IMR-90 (cell line): ENCODE measurements at regions not wholly inside any gene's neighbourhood (a gene's known extent, or its start where the extent isn't known, plus 50 kb on each side); places are given as distances from the start of the nearest gene placed in this dataset.

ENCODE experiments used
- ATAC-seq: fragments of 200-7000 bp; cut with Tn5 transposase; 2 replicates; pipeline ENCODE4 v1.9.1; 2020; ENCODE audit warnings: low read depth, mild to moderate bottlenecking, moderate library complexity
- BruUV-seq: library from RNA; stranded (reverse); fragments of 400-500 nt; replicated peaks from 2 replicates; lab custom pipeline; 2021; lab: Mats Ljungman, UMichigan
- CTCF ChIA-PET: fragments of 300-600 bp; formaldehyde crosslinking; extraction: SDS; loops from one replicate; lab custom pipeline; 2021; ENCODE audit warnings: antibody characterized with exemption; lab: Yijun Ruan, JAX
- POLR2A ChIA-PET: fragments of 300-600 bp; sonication (Branson Sonifier 250); formaldehyde crosslinking; loops from one replicate; lab custom pipeline; 2022; ENCODE audit warnings: antibody characterized with exemption; ENCODE audit not compliant: unreplicated experiment; lab: Charles Lee
- DNase-seq: peaks from one replicate; pipeline ENCODE4 v3.0.0; 2013
- H2AFZ ChIP-seq: replicated peaks from 2 replicates; pipeline ENCODE3; 2013; ENCODE audit warnings: low read length, mild to moderate bottlenecking; ENCODE audit not compliant: poor library complexity
- H2AK5ac ChIP-seq: 2 replicates; pipeline ENCODE4 v1.6.1; 2013; ENCODE audit warnings: low read depth, low read length, inconsistent platforms
- H2AK9ac ChIP-seq: replicated peaks from 2 replicates; pipeline ENCODE3; 2013; ENCODE audit warnings: mild to moderate bottlenecking, low read depth, low read length, moderate library complexity; ENCODE audit not compliant: poor library complexity
- H2BK120ac ChIP-seq: 2 replicates; pipeline ENCODE4 v1.6.1; 2013; ENCODE audit warnings: low read depth, low read length, inconsistent platforms
- H2BK15ac ChIP-seq: 3 replicates; pipeline ENCODE4 v1.6.1; 2013; ENCODE audit warnings: low read depth, low read length, inconsistent platforms
- H2BK20ac ChIP-seq: 2 replicates; pipeline ENCODE4 v1.6.1; 2013; ENCODE audit warnings: low read depth, mild to moderate bottlenecking, inconsistent platforms, low read length, moderate library complexity
- H2BK5ac ChIP-seq: 2 replicates; pipeline ENCODE4 v1.6.1; 2013; ENCODE audit warnings: mild to moderate bottlenecking, low read depth, low read length, inconsistent platforms; ENCODE audit not compliant: poor library complexity, severe bottlenecking
- H3K14ac ChIP-seq: replicated peaks from 2 replicates; pipeline ENCODE4 v1.6.1; 2013; ENCODE audit warnings: low read depth, low read length, inconsistent platforms
- H3K18ac ChIP-seq: 2 replicates; pipeline ENCODE4 v1.6.1; 2013; ENCODE audit warnings: low read depth, low read length, control low read depth
- H3K23ac ChIP-seq: 2 replicates; pipeline ENCODE4 v1.6.1; 2013; ENCODE audit warnings: low read depth, low read length, inconsistent platforms
- H3K27ac ChIP-seq: 2 replicates; pipeline ENCODE4 v1.5.1; 2013; ENCODE audit warnings: mild to moderate bottlenecking, control low read depth, low read length; ENCODE audit not compliant: insufficient read depth
- H3K27me3 ChIP-seq: 2 replicates; pipeline ENCODE4 v1.6.1; 2013; ENCODE audit warnings: low read length; ENCODE audit not compliant: control insufficient read depth, insufficient read depth
- H3K36me3 ChIP-seq: 2 replicates; pipeline ENCODE4 v1.6.1; 2013; ENCODE audit warnings: low read length, mixed read lengths; ENCODE audit not compliant: control insufficient read depth, insufficient read depth
- H3K4ac ChIP-seq: 2 replicates; pipeline ENCODE4 v1.6.1; 2013; ENCODE audit warnings: low read depth, low read length, inconsistent platforms
- H3K4me1 ChIP-seq: 2 replicates; pipeline ENCODE4 v1.6.1; 2013; ENCODE audit warnings: low read length, mixed read lengths; ENCODE audit not compliant: control insufficient read depth, insufficient read depth
- H3K4me2 ChIP-seq: 2 replicates; pipeline ENCODE4 v1.6.1; 2013; ENCODE audit warnings: low read depth, mild to moderate bottlenecking, control low read depth, low read length, moderate library complexity
- H3K4me3 ChIP-seq: 2 replicates; pipeline ENCODE4 v1.5.1; 2013; ENCODE audit warnings: low read depth, mild to moderate bottlenecking, control low read depth, low read length, moderate library complexity; ENCODE audit not compliant: insufficient read depth
- H3K56ac ChIP-seq: 2 replicates; pipeline ENCODE4 v1.6.1; 2013; ENCODE audit warnings: low read length, inconsistent platforms; ENCODE audit not compliant: insufficient read depth; ENCODE audit errors: extremely low read depth
- H3K79me1 ChIP-seq, 2 experiments: 2 replicates each; pipeline ENCODE4 v1.6.1; 2013; ENCODE audit warnings: low read length in 2 of 2, inconsistent platforms in 1 of 2, low read depth in 1 of 2
- H3K9ac ChIP-seq: 2 replicates; pipeline ENCODE4 v1.6.1; 2013; ENCODE audit warnings: low read depth, low read length, control low read depth
- H3K9me1 ChIP-seq: 2 replicates; pipeline ENCODE4 v1.6.1; 2013; ENCODE audit warnings: low read length, inconsistent platforms; ENCODE audit not compliant: insufficient read depth
- H3K9me3 ChIP-seq: 2 replicates; pipeline ENCODE4 v1.6.1; 2013; ENCODE audit warnings: low read length; ENCODE audit not compliant: control insufficient read depth, insufficient read depth
- H4K20me1 ChIP-seq: 2 replicates; pipeline ENCODE4 v1.6.1; 2013; ENCODE audit warnings: low read length, inconsistent platforms; ENCODE audit not compliant: insufficient read depth
- H4K5ac ChIP-seq: 2 replicates; pipeline ENCODE4 v1.6.1; 2013; ENCODE audit warnings: mild to moderate bottlenecking, low read depth, low read length, control low read depth
- H4K8ac ChIP-seq, 2 experiments: 2 replicates each; pipeline ENCODE4 v1.6.1; 2013; ENCODE audit warnings: low read depth in 2 of 2, low read length in 2 of 2, control low read depth in 1 of 2, inconsistent platforms in 1 of 2
- H4K91ac ChIP-seq: 2 replicates; pipeline ENCODE4 v1.6.1; 2013; ENCODE audit warnings: low read depth, low read length, inconsistent platforms; ENCODE audit not compliant: insufficient read depth
- POLR2A ChIP-seq: IDR thresholded peaks from 2 replicates; pipeline ENCODE4 v1.6.1; 2012; ENCODE audit warnings: mild to moderate bottlenecking, low read depth, low read length
- WGBS, 2 experiments: methylation state at CpG; one replicate each; pipeline versions ENCODE4 v1.1.5 to v1.1.7; 2013; ENCODE audit warnings: missing lambda C conversion rate in 2 of 2; ENCODE audit not compliant: insufficient read length in 1 of 2; ENCODE audit errors: extremely low coverage in 2 of 2; 5-methylcytosine and 5-hydroxymethylcytosine counted together
- dilution Hi-C: fragments of 300-500 bp; cut with HindIII; formaldehyde crosslinking; loops from one replicate; pipeline ENCODE4 v1.14.3; 2018; ENCODE audit warnings: low sequenced_read_pairs; ENCODE audit not compliant: unreplicated experiment
- in situ Hi-C: fragments of 300-500 bp; cut with MboI; formaldehyde crosslinking; loops from 3 replicates; pipeline ENCODE4 v1.14.3; 2019; ENCODE audit warnings: low sequenced_read_pairs, inconsistent platforms, mixed read lengths
- intact Hi-C: fragments of 100-400 bp; cut with micrococcal nuclease; formaldehyde crosslinking; loops from 2 replicates; pipeline ENCODE4 v1.10.0; 2022

GRCh38 chr3:143183665-143183964 is 64.0 kb downstream of the CHST2 start:
- Histone ChIP-seq H2AK5ac (no peak overlapping the region), H3K27ac (no peak overlapping the region), H3K14ac (no peak overlapping the region), H2BK15ac (no peak overlapping the region), H3K9me3 (no peaks in the 10 kb centered on the region), H2BK120ac (no peak overlapping the region), H3K4ac (no peak overlapping the region), H3K23ac (no peak overlapping the region), H3K4me2 (no peak overlapping the region), H4K91ac (no peak overlapping the region), H3K79me1 (no peaks in the 10 kb centered on the region), H2AFZ (no peak overlapping the region), H4K20me1 (no peaks in the 10 kb centered on the region), H3K4me1 (no peaks in the 10 kb centered on the region), H3K56ac (no peak overlapping the region), H4K5ac (no peak overlapping the region), H3K27me3 (no peaks in the 10 kb centered on the region; the same call in 1 of the 2 replicates), H3K4me3 (no peak overlapping the region), H3K9me1 (no peaks in the 10 kb centered on the region), H2AK9ac (no peak overlapping the region), H3K18ac (no peak overlapping the region), H3K9ac (no peak overlapping the region), H3K36me3 (no peaks in the 10 kb centered on the region), H4K8ac (no peak overlapping the region), H2BK5ac (no peak overlapping the region), H2BK20ac (no peak overlapping the region)
- ATAC-seq (no peak), DNase-seq (no peak)
- intact Hi-C loops (no loop called here), dilution Hi-C loops (no loop called here), in situ Hi-C loops (no loop called here)
- no peak for TF ChIP-seq POLR2A
- ChIA-PET POLR2A (no interaction called here), CTCF (no interaction called here)
- WGBS, 2 experiments: 40% methylated on average over 1 of the region's 4 CpGs; no CpG with 5 or more reads in 1 of the 2 experiments
- no TSS peak for BruUV-seq
